ENCODE measurements at regions not wholly inside any gene's neighbourhood (a gene's known extent, or its start where the extent isn't known, plus 50 kb on each side); places are given as distances from the start of the nearest gene placed in this dataset.

- H3K27me3 Mint-ChIP-seq (ENCODE audit: insufficient read depth): no peaks in the 10 kb centered on the region
- H3K9me3 Mint-ChIP-seq: no peaks in the 10 kb centered on the region
- no peaks in the 10 kb centered on the region; the same call in 1 of the 2 replicates for H3K4me1 Mint-ChIP-seq (ENCODE audit: low read depth)
- H3K27ac Mint-ChIP-seq: no peak overlapping the region
- H3K36me3 Mint-ChIP-seq (ENCODE audit: low read depth): no peaks in the 10 kb centered on the region
- TF ChIP-seq, protein P1, sequence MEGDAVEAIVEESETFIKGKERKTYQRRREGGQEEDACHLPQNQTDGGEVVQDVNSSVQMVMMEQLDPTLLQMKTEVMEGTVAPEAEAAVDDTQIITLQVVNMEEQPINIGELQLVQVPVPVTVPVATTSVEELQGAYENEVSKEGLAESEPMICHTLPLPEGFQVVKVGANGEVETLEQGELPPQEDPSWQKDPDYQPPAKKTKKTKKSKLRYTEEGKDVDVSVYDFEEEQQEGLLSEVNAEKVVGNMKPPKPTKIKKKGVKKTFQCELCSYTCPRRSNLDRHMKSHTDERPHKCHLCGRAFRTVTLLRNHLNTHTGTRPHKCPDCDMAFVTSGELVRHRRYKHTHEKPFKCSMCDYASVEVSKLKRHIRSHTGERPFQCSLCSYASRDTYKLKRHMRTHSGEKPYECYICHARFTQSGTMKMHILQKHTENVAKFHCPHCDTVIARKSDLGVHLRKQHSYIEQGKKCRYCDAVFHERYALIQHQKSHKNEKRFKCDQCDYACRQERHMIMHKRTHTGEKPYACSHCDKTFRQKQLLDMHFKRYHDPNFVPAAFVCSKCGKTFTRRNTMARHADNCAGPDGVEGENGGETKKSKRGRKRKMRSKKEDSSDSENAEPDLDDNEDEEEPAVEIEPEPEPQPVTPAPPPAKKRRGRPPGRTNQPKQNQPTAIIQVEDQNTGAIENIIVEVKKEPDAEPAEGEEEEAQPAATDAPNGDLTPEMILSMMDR (IDR thresholded peaks at IDR 0.05): no peak
- no peak for DNase-seq
- H3K4me3 Mint-ChIP-seq: no peak overlapping the region
These were observed 108.7 kb upstream of the FUNDC1 start for GRCh38 chrX:44651358-44651757.

DNA sequence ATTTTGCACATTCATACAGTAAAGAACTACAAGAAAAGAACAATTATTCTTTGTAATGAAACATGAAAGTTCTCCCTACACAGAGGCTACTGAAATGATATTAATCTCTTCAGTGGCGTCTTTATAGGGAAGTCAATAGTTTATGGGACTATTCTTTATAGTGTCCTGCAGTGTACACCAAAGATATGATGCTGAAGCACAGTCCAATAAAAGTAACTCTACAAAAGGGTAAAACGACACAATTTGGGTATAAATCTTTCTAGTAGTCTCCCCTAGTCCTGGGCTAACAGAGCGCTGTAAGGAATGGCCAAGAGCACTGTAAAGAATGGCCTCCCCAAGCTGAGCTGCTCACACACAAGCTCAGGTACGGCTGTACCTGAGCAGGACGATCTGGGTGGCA is 101.1 kb upstream of the FUNDC1 start:
- Mint-ChIP-seq H3K36me3 (ENCODE audit: low read depth) (no peaks in the 10 kb centered on the region), H3K9me3 (no peaks in the 10 kb centered on the region), H3K4me3 (no peak overlapping the region), H3K4me1 (ENCODE audit: low read depth) (no peaks in the 10 kb centered on the region), H3K27ac (no peak overlapping the region), H3K27me3 (ENCODE audit: insufficient read depth) (no peaks in the 10 kb centered on the region)
- no peak for DNase-seq
- TF ChIP-seq, protein P1 (IDR thresholded peaks at IDR 0.05): no peak

- Mint-ChIP-seq H3K9me3 (no peaks in the 10 kb centered on the region), H3K27me3 (ENCODE audit: insufficient read depth) (no peaks in the 10 kb centered on the region), H3K4me1 (ENCODE audit: low read depth) (no peaks in the 10 kb centered on the region), H3K4me3 (no peak overlapping the region), H3K36me3 (ENCODE audit: low read depth) (no peaks in the 10 kb centered on the region), H3K27ac (no peak overlapping the region)
- DNase-seq: no peak
- TF ChIP-seq, protein P1 (IDR thresholded peaks at IDR 0.05): no peak
These were observed 94.6 kb upstream of the FUNDC1 start for GRCh38 chrX:44637282-44637681.

- TF ChIP-seq, protein P1 (IDR thresholded peaks at IDR 0.05): no peak
- no peak overlapping the region; the same call in 1 of the 2 replicates for H3K4me3 Mint-ChIP-seq
- no peaks in the 10 kb centered on the region for H3K36me3 Mint-ChIP-seq (ENCODE audit: low read depth)
- H3K27ac Mint-ChIP-seq: no peak overlapping the region
- H3K4me1 Mint-ChIP-seq (ENCODE audit: low read depth): no peaks in the 10 kb centered on the region
- no peaks in the 10 kb centered on the region for H3K9me3 Mint-ChIP-seq
- no peak for DNase-seq
- peaks cover 2% of the 10 kb centered on the region; the same call in 1 of the 2 replicates for H3K27me3 Mint-ChIP-seq (ENCODE audit: insufficient read depth)
These were observed 78.4 kb upstream of the FUNDC1 start for GRCh38 chrX:44621078-44621477.

GRCh38 chrX:44619039-44619438 is 76.4 kb upstream of the FUNDC1 start:
- DNase-seq: no peak
- TF ChIP-seq, protein P1 (IDR thresholded peaks at IDR 0.05): no peak
- Mint-ChIP-seq H3K4me3 (no peak overlapping the region), H3K9me3 (no peaks in the 10 kb centered on the region), H3K4me1 (ENCODE audit: low read depth) (no peaks in the 10 kb centered on the region), H3K27ac (no peak overlapping the region), H3K27me3 (ENCODE audit: insufficient read depth) (peaks cover 2% of the 10 kb centered on the region; the same call in 1 of the 2 replicates), H3K36me3 (ENCODE audit: low read depth) (no peaks in the 10 kb centered on the region)

DNA sequence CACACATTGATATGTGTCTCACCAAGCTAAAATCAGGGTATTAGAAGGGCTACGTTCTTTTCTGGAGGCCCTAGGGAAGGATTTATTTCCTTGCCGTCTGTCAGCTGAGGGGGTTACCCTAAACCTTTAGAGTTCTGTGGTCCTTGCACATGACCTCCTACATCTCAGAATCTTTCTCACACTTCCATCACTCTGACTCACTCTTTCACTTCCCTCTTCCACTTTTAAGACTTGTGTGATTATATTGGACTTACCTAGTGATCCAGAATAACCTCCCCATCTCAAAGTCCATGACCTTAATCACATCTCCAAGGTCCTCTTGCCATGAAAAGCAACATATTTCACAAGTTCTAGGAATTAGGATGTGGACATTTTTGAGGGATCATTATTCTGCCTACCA is 53.6 kb upstream of the FUNDC1 start:
- Mint-ChIP-seq H3K9me3 (no peaks in the 10 kb centered on the region), H3K4me1 (ENCODE audit: low read depth) (no peaks in the 10 kb centered on the region)

More for the DNA sequence above, 53.6 kb upstream of the FUNDC1 start:
- Mint-ChIP-seq H3K36me3 (ENCODE audit: low read depth) (no peaks in the 10 kb centered on the region), H3K27me3 (ENCODE audit: insufficient read depth) (no peaks in the 10 kb centered on the region; the same call in 1 of the 2 replicates), H3K4me3 (no peak overlapping the region), H3K27ac (no peak overlapping the region)
- TF ChIP-seq, protein P1 (IDR thresholded peaks at IDR 0.05): no peak
- no peak for DNase-seq
